GM21528 (cell line): ENCODE measurements at regions not wholly inside any gene's neighbourhood (a gene's known extent, or its start where the extent isn't known, plus 50 kb on each side); places are given as distances from the start of the nearest gene placed in this dataset.
"Not testable (repeated sequence)": the region's sequence is repeated elsewhere in the genome, so short reads cannot be mapped to it uniquely, and the experiment has no call there.

ENCODE experiments used
- ATAC-seq: cut with Tn5 transposase; IDR thresholded peaks from one replicate; pipeline ENCODE4 v1.9.1; 2021; ENCODE audit warnings: mild to moderate bottlenecking, moderate library complexity; ENCODE audit not compliant: unreplicated experiment, low FRiP score

DNA sequence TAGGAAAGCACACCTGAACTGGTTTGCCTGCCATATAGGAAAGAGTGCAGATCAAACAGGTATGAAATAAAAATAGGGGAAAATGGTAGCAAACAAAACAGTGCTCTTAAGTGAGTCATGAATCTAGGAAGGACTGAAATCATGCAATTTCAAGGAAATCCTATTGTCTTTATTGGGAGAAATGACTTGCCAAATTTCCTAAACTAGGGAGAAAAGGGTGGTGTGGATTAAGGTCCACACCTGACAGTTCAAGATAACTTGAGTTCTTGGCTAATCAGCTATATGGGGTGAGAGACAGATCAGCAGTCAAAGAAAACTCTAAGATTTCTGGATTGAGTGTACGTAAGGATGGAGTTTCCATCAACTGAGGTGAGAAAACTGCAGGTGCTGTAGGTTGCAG lies 101.1 kb downstream of the PRKAB2 start:
- ATAC-seq: no peak

DNA sequence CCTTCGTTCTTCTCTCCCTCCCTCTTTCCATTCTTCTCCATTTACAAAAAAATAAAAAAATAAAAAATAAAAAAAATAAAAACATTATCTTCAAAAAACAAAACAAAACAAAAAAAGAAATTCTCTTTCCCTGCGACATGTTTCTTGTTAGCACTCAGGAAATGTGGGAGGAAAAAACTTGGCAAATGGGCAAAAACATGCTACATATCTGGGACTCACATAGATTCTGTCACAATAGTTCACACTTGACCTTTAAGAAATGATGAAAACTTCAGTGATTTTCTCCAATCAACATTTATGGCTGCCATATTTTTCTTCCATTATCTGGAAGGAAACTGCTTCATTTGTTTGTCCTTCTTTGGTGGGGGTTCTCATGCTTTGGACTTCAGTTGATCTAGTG lies 109.3 kb downstream of the PRKAB2 start:
- no peak for ATAC-seq

DNA sequence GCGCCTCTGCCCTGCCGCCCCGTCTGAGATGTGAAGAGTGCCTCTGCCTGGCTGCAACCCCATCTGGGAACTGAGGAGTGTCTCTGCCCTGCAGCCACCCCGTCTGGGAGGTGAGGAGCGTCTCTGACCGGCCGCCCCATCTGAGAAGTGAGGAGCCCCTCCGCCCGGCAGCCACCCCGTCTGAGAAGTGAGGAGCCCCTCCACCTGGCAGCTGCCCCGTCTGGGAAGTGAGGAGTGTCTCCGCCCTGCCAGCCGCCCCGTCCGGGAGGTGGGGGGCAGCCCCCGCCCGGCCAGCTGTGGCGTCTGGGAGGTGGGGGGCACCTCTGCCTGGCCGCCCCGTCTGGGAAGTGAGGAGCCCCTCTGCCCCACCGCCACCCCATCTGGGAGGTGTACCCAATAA lies 110.4 kb downstream of the PRKAB2 start:
- not testable (repeated sequence) for ATAC-seq

DNA sequence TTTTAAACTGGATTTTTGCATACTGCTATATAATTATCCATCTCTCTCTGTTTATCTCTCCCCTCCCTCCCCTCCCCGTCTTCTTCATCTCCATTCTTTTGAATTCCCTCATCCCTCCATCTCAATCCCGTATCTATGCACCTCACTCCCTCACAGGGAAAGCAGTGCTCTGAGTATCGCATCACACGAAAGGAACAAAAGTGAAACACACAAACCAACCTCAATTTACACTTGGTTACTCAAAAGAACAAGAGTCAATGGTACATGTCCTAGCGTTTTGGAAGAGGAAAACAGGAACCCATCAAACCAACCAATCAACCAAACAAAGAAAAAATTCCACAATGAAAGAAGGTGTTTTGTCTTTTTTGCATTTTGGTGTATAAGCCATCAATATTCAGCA lies 115.1 kb downstream of the NBPF12 start:
- ATAC-seq: no peak

DNA sequence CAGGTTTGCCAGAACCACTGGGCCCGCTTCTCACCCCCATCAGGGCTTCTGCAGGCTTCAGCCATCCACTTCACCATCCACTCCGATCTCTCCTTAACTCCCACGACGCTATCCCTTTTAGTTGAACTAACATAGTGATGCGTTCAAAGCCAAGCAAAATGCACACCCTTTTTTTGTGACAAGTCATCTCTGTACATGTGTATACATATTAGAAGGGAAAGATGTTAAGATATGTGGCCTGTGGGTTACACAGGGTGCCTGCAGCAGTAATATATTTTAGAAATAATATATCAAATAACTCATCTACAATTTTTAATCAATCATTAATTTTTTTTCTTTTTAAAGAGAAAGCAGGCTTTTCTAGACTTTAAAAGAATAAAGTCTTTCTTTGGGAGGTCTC lies 114.6 kb downstream of the NBPF12 start:
- ATAC-seq: no peak

DNA sequence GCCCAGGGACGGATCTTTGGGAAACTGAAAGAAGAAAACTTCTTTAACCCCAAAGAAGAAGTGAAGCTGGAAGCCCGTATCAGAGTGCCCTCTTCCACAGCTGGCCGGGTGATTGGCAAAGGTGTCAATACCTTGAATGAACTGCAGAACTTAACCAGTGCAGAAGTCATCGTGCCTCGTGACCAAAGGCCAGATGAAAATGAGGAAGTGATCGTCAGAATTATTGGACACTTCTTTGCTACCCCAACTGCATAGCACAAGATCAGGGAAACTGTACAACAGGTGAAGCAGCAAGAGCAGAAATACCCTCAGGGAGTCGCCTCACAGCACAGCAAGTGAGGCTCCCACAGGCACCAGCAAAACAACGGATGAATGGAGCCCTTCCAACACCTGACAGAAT lies 114.0 kb downstream of the NBPF12 start:
- no peak for ATAC-seq

DNA sequence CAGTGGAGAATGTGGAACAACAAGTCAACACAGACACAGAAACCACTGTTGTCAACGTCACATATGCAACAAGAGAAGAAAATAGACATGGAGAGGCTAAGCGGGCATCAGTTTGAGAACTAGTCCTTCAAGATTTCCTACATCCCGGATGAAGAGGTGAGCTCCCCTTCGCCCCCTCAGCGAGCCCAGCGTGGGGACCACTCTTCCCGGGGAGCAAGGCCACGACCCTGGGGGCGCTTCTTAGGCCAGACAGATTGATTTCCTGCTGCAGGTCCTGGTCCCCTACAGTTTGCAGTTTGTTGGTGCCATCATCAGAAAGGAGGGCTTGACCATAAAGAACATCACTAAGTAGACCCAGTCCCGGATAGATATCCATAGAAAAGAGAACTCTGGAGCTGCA lies 113.0 kb downstream of the NBPF12 start:
- ATAC-seq: no peak

DNA sequence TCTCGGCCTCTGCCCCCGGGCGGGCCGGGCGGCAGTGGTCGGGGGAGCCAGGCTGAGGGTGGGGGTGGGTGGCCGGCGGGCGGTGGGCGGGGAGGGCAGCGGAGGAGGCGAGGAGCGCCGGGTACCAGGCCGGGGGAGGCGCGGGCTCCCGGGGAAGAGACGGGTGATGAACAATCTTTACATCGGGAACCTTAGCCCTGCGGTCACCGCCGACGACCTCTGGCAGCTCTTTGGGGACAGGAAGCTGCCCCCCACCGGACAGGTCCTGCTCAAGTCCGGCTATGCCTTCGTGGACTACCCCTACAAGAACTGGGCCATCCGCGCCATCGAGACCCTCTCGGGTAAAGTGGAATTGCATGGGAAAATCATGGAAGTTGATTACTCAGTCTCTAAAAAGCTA lies 112.5 kb downstream of the NBPF12 start:
- ATAC-seq: no peak

DNA sequence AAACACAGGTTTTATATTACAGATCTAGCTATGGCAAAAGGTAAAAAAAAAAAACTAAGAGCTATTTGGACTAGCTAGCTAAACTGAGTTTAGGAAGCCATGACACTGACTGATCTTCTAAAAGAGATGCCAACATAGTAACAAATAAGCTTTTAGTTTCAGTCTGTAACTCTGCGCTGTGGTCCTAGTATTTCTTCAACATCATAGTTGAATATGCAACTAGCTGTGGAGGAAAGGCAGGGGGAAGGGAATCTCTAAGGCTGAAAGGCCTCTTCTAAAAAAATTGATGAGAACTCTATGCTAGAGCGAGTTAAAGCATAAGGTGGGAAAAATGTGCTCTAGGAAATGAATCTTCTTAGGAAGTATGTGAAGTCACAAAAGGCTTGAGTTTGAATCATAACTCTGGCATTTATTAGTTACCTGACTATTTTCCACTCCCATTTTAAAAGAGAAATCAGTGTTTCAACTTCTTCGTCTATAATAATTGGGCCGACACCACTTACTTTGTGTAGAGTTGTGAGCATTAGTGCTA lies 108.8 kb downstream of the NBPF12 start:
- peak; percentile 58 for ATAC-seq

DNA sequence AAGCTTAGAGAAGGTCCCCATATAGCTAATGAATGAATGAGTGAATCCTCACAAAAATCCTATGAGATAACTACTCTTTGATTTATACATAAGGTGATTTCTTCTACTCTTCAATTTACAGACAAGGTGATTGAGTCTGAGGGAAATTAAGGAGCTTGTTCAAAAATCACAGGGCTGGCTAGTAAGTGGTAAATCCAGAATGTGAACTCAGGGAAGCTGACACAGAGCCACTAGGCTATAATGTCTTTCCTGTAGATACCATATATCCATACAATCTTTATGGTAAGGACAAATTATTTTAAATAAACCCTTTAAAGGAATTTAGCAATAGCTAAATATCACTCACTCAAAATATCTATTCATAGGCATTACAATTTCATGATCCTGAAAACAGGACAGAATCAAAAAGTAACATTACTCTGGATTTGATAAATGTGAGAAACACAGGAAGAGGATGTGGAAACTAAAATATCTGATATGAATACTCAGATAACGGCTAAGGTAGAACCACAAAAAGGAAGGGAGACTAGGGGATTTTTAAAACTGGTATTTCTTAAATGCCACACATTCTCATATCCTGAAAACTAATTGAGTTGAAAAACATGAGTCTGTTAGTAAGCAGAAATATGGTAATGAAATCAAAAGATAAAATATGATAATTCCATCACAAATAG lies 108.2 kb downstream of the NBPF12 start:
- peak; percentile 36 for ATAC-seq
